Fibroblast of lung (primary cell): ENCODE measurements at regions not wholly inside any gene's neighbourhood (a gene's known extent, or its start where the extent isn't known, plus 50 kb on each side); places are given as distances from the start of the nearest gene placed in this dataset.

Experiments used
- EZH2 ChIP-seq: IDR thresholded peaks from 2 replicates; pipeline ENCODE4 v1.5.1; 2012; ENCODE audit warnings: low read length, control low read depth, mild to moderate bottlenecking; ENCODE audit errors: missing control alignments
- TF ChIP-seq, protein P1 (sequence below), 2 donors: IDR thresholded peaks in 1 of 2; conservative IDR thresholded peaks in 1 of 2; 1 replicate in 1 of 2; 2 replicates in 1 of 2; pipeline ENCODE4 v1.5.1; 2011 to 2012; ENCODE audit warnings: low read length in 2 of 2, control low read depth in 1 of 2, inconsistent platforms in 1 of 2, low read depth in 1 of 2, mild to moderate bottlenecking in 1 of 2

DNA sequence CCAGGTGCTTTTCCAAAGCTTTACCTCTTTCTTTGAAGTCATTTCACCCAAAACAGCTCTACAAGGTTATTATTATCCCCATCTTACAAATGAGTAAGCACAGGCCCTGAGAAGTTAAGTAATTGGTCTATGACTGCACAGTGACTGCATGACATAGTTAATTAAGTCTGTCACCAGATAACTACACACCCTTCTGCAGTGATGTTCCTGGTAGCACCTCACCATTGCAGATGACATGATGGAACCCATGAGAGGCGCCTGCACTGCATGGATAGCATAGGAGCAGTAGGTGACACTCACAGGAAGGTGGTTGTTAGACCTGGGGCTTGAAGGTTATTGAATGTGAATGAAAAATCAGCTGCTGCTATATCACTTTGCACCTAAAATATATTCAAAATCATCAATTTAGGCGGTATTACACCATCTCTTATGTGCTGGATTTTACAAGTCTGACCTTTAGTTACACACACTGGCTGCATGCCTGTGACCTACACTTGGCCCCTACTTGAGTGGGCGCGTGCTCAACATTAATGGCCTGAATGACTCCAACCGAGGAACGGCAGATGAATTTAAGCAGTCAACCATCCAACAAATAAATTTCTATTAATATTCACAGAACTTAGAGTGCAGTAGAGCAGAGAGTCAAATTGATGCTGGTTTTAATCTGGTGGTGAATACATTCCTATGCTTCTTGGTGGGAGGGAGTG, 239.6 kb downstream of the CDH11 start:
- TF ChIP-seq, protein P1, sequence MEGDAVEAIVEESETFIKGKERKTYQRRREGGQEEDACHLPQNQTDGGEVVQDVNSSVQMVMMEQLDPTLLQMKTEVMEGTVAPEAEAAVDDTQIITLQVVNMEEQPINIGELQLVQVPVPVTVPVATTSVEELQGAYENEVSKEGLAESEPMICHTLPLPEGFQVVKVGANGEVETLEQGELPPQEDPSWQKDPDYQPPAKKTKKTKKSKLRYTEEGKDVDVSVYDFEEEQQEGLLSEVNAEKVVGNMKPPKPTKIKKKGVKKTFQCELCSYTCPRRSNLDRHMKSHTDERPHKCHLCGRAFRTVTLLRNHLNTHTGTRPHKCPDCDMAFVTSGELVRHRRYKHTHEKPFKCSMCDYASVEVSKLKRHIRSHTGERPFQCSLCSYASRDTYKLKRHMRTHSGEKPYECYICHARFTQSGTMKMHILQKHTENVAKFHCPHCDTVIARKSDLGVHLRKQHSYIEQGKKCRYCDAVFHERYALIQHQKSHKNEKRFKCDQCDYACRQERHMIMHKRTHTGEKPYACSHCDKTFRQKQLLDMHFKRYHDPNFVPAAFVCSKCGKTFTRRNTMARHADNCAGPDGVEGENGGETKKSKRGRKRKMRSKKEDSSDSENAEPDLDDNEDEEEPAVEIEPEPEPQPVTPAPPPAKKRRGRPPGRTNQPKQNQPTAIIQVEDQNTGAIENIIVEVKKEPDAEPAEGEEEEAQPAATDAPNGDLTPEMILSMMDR (conservative IDR thresholded peaks at IDR 0.05 in 1 of 2, IDR thresholded peaks at IDR 0.05 in 1 of 2; ENCODE audit: low read depth in 1 of 2, low read length in 2 of 2): no peak
- no peak for TF ChIP-seq EZH2
